ENCODE measurements at regions not wholly inside any gene's neighbourhood (a gene's known extent, or its start where the extent isn't known, plus 50 kb on each side); places are given as distances from the start of the nearest gene placed in this dataset.

DNA sequence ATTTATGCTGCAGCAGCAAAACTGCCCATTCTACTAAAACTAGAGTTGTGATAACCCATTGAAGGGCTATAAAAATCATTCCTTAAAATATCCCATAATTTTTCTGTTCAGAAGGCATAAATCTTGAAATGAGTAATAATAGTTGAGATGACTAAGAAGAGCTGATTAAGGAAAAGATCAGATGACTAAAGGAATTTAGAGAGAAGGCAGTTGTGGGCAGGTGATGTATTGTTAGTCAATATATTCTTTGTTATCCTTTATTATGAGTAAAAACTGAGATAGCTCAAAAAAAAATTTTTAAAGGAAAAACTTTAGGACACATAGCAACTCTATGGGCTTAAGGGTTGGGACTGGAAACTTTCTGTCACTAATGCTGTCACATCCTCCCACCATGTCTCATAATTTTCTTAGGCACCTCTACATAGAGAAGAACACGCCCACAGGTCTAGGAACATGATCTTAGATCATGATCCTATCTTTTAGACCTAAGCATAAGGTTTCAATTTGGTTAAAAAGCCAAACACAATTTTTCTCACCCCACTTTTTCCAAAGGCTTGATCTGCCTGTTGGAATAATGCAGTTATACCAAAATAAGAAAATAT, 597.5 kb upstream of the MEF2C start:
- no peaks in the 10 kb centered on the region for H3K9me3 ChIP-seq (ENCODE audit: control insufficient read depth in 1 of 2, low read length in 2 of 2)
- no peaks in the 10 kb centered on the region for H3K36me3 ChIP-seq (ENCODE audit: control insufficient read depth in 1 of 2, insufficient read depth in 2 of 2, low read length in 2 of 2)
- H3K4me1 ChIP-seq (ENCODE audit: control insufficient read depth in 1 of 2, insufficient read depth in 2 of 2, low read length in 2 of 2): no peaks in the 10 kb centered on the region
- no peaks in the 10 kb centered on the region for H3K27me3 ChIP-seq (ENCODE audit: low read depth, low read length)
- no peak overlapping the region for H3K4me3 ChIP-seq (ENCODE audit: low read depth in 1 of 2, low read length in 2 of 2)
- no peak overlapping the region for H3K27ac ChIP-seq (ENCODE audit: low read length)

DNA sequence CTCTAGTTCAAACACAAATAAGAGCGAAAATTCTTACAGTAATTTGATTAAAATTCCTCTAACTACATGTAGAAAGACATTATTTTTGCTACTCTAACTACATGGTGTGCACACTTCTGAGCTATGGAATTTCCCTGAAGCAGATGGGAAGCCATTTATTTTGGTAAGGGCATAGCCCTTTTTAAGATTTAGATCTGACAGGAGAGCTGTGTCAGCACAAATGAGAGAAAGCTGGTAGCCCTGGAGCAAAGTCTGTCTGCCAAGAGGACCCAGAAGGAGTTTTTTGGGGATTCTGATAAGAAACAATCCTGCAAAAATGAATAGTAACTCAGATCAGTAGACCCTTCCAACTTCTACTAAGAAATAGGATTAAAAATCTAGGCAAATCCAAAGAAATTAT, 595.9 kb upstream of the MEF2C start:
- Histone ChIP-seq H3K4me1 (ENCODE audit: control insufficient read depth in 1 of 2, insufficient read depth in 2 of 2, low read length in 2 of 2) (no peaks in the 10 kb centered on the region), H3K4me3 (ENCODE audit: low read depth in 1 of 2, low read length in 2 of 2) (no peak overlapping the region), H3K36me3 (ENCODE audit: control insufficient read depth in 1 of 2, insufficient read depth in 2 of 2, low read length in 2 of 2) (no peaks in the 10 kb centered on the region), H3K27ac (ENCODE audit: low read length) (no peak overlapping the region), H3K27me3 (ENCODE audit: low read depth, low read length) (no peaks in the 10 kb centered on the region), H3K9me3 (ENCODE audit: control insufficient read depth in 1 of 2, low read length in 2 of 2) (no peaks in the 10 kb centered on the region)

DNA sequence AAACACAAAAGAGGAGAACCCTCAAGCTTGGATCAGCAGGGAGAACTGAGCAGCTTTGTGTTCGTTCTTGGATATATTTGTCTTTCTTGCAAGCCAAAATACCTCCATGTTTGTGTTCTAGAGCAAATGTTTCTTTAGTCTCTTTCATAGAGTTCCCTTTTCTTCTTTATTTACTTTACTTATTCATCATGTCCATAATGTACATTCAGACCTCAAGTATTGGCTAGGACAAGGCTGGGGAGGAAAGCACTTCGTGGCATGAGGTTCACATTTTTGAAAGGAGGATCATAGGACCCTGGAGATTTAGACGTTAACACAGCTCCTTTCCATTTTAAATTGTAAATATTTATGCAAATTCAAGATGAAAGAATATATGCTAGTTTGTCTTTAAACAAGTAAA, 590.2 kb upstream of the MEF2C start:
- Histone ChIP-seq H3K27ac (ENCODE audit: low read length) (no peak overlapping the region), H3K36me3 (ENCODE audit: control insufficient read depth in 1 of 2, insufficient read depth in 2 of 2, low read length in 2 of 2) (no peaks in the 10 kb centered on the region), H3K9me3 (ENCODE audit: control insufficient read depth in 1 of 2, low read length in 2 of 2) (no peaks in the 10 kb centered on the region), H3K4me3 (ENCODE audit: low read depth in 1 of 2, low read length in 2 of 2) (no peak overlapping the region), H3K4me1 (ENCODE audit: control insufficient read depth in 1 of 2, insufficient read depth in 2 of 2, low read length in 2 of 2) (no peaks in the 10 kb centered on the region), H3K27me3 (ENCODE audit: low read depth, low read length) (no peaks in the 10 kb centered on the region)

DNA sequence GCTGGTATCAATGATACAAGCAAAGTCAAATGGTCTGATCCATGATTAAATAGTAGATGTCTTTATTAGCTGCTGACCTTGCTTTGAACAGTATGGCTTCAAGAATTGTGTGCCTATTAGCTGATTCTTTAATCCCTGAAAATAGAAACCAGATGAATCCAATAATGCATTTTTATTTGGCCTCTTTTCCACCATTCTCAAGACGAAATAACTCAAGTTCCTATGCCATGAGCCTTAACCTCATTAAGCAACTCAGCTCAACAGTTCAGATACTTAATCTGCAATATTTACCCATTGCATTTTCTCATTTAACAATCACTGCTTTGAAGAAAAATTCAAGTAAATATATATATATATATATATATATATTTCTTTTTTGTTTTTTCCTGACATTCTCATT, 588.6 kb upstream of the MEF2C start:
- Histone ChIP-seq H3K9me3 (ENCODE audit: control insufficient read depth in 1 of 2, low read length in 2 of 2) (no peaks in the 10 kb centered on the region), H3K27me3 (ENCODE audit: low read depth, low read length) (no peaks in the 10 kb centered on the region), H3K36me3 (ENCODE audit: control insufficient read depth in 1 of 2, insufficient read depth in 2 of 2, low read length in 2 of 2) (no peaks in the 10 kb centered on the region), H3K4me3 (ENCODE audit: low read depth in 1 of 2, low read length in 2 of 2) (no peak overlapping the region), H3K27ac (ENCODE audit: low read length) (no peak overlapping the region), H3K4me1 (ENCODE audit: control insufficient read depth in 1 of 2, insufficient read depth in 2 of 2, low read length in 2 of 2) (no peaks in the 10 kb centered on the region)

DNA sequence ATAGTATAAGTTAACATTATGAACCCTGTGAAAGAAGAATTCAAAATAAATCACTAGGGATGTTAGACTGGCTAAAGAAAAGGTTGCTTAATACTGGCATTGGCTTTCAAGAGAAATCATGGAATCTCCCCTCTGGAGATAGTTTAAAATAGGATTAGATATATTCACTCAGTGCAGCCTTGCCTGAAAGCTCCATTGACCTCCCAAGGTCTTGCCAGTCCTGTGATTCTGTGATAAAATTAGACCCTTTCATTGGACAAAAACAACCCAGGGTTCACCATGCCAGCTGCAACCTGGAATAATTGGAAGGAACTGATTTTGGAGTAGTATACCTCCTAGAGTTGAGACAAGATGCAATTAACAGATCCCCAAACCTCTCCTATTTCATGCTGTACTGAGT, 588.1 kb upstream of the MEF2C start:
- H3K4me1 ChIP-seq (ENCODE audit: control insufficient read depth in 1 of 2, insufficient read depth in 2 of 2, low read length in 2 of 2): no peaks in the 10 kb centered on the region
- no peaks in the 10 kb centered on the region for H3K27me3 ChIP-seq (ENCODE audit: low read depth, low read length)
- H3K9me3 ChIP-seq (ENCODE audit: control insufficient read depth in 1 of 2, low read length in 2 of 2): no peaks in the 10 kb centered on the region
- no peak overlapping the region for H3K27ac ChIP-seq (ENCODE audit: low read length)
- no peak overlapping the region for H3K4me3 ChIP-seq (ENCODE audit: low read depth in 1 of 2, low read length in 2 of 2)
- no peaks in the 10 kb centered on the region for H3K36me3 ChIP-seq (ENCODE audit: control insufficient read depth in 1 of 2, insufficient read depth in 2 of 2, low read length in 2 of 2)

DNA sequence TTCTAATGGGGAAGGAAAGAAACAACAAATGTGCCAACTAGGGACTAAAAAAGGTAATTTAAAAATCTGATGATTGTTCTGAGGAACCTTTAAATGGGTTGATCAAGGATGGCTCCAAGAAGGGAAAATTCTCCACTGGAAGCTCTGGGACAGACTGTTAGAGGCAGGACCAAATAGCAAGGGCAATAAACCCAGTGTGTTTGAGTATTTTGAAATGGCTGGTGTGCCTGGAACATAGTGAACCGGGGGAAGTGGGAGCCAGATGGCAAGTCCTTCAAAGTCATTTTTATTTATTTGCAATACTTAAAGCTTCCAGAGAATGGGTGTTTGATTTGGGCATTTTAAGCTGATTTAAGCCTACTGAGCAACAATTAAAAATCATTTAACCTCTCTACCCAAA, 587.7 kb upstream of the MEF2C start:
- Histone ChIP-seq H3K4me1 (ENCODE audit: control insufficient read depth in 1 of 2, insufficient read depth in 2 of 2, low read length in 2 of 2) (no peaks in the 10 kb centered on the region), H3K4me3 (ENCODE audit: low read depth in 1 of 2, low read length in 2 of 2) (no peak overlapping the region), H3K27ac (ENCODE audit: low read length) (no peak overlapping the region), H3K27me3 (ENCODE audit: low read depth, low read length) (no peaks in the 10 kb centered on the region), H3K36me3 (ENCODE audit: control insufficient read depth in 1 of 2, insufficient read depth in 2 of 2, low read length in 2 of 2) (no peaks in the 10 kb centered on the region), H3K9me3 (ENCODE audit: control insufficient read depth in 1 of 2, low read length in 2 of 2) (no peaks in the 10 kb centered on the region)

DNA sequence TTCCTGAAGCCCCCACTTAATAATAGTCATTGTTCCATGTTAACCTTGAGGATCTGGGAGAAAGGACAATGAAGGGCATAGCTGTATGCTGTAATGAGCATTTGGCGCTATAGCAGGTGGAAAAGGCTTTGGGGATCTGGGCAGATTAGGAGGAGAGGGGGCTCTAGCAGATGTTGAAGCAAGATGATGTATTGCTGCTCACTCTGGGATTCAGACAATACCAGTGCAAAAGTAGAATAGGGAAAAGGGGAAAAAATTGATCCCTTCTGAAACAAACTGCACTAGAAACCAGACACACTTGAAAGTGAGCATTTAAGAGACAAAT, 575.3 kb upstream of the MEF2C start:
- Histone ChIP-seq H3K27ac (ENCODE audit: low read length) (no peak overlapping the region), H3K27me3 (ENCODE audit: low read depth, low read length) (no peaks in the 10 kb centered on the region), H3K36me3 (ENCODE audit: control insufficient read depth in 1 of 2, insufficient read depth in 2 of 2, low read length in 2 of 2) (no peaks in the 10 kb centered on the region), H3K9me3 (ENCODE audit: control insufficient read depth in 1 of 2, low read length in 2 of 2) (no peaks in the 10 kb centered on the region), H3K4me3 (ENCODE audit: low read depth in 1 of 2, low read length in 2 of 2) (no peak overlapping the region), H3K4me1 (ENCODE audit: control insufficient read depth in 1 of 2, insufficient read depth in 2 of 2, low read length in 2 of 2) (no peaks in the 10 kb centered on the region)

DNA sequence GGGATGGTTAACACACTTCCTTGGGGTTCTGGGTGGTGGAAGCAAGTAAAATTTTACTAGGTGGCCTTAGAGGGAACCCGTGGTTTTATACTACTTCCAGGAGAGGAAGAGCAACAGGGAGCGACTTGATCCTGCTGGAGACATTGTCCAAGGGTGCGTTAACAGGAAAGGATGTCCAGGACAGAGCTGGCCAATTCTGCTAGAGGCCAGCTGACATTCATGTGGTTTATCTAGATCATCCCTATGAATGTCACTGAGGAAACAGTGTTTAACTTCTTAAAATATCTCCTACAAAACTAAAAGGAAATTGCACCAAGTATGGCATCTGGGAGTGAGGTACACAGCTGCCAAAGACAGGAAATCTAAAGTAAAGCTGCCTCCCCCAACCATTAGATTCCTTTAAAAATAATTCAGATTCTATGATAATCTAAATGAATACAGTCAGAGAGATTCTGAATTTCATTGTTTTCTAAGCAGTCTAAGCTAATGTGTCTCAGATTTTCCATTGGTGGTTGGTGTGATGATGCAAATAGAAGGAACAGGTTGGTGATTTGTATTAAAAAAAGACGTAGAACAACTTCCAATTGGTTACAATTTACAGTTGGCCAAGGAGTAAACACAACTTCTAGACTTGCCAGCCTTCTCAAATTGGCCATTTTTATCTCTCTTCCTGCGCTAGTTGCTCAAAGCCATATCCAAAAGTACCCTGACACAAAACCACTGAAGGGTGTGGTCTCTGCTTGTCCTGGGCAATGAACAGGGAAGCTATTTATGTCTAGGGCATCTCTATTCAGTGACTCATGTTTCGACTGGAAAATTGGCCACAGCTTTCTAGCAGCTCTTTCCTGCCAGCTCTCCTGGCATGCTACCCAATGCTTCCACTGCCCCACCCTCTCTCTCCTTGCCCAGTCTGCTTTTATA, 574.7 kb upstream of the MEF2C start:
- Histone ChIP-seq H3K27me3 (ENCODE audit: low read depth, low read length) (no peaks in the 10 kb centered on the region), H3K4me1 (ENCODE audit: control insufficient read depth in 1 of 2, insufficient read depth in 2 of 2, low read length in 2 of 2) (no peaks in the 10 kb centered on the region), H3K27ac (ENCODE audit: low read length) (no peak overlapping the region), H3K9me3 (ENCODE audit: control insufficient read depth in 1 of 2, low read length in 2 of 2) (no peaks in the 10 kb centered on the region), H3K4me3 (ENCODE audit: low read depth in 1 of 2, low read length in 2 of 2) (no peak overlapping the region), H3K36me3 (ENCODE audit: control insufficient read depth in 1 of 2, insufficient read depth in 2 of 2, low read length in 2 of 2) (no peaks in the 10 kb centered on the region)

DNA sequence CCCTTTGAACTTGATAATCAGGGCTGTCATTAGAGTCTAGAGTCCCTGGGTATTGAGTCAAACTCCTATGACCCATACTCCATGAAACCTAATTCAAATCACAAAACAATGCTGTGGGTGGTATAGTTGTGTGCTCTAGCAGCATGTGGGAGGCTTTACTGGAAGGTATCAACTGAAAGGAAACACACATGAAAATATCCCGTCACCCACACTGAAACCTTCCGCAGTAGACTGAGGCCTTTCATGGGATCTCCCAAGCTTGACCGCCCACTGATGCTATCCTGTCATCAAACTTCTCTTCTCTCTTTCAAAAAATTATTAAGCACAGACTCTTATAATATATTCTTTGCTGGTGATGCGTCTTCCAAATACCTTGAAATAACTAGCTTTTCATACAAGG, 569.1 kb upstream of the MEF2C start:
- Histone ChIP-seq H3K27me3 (ENCODE audit: low read depth, low read length) (no peaks in the 10 kb centered on the region), H3K4me1 (ENCODE audit: control insufficient read depth in 1 of 2, insufficient read depth in 2 of 2, low read length in 2 of 2) (no peaks in the 10 kb centered on the region), H3K27ac (ENCODE audit: low read length) (no peak overlapping the region), H3K36me3 (ENCODE audit: control insufficient read depth in 1 of 2, insufficient read depth in 2 of 2, low read length in 2 of 2) (no peaks in the 10 kb centered on the region), H3K4me3 (ENCODE audit: low read depth in 1 of 2, low read length in 2 of 2) (no peak overlapping the region), H3K9me3 (ENCODE audit: control insufficient read depth in 1 of 2, low read length in 2 of 2) (no peaks in the 10 kb centered on the region)

DNA sequence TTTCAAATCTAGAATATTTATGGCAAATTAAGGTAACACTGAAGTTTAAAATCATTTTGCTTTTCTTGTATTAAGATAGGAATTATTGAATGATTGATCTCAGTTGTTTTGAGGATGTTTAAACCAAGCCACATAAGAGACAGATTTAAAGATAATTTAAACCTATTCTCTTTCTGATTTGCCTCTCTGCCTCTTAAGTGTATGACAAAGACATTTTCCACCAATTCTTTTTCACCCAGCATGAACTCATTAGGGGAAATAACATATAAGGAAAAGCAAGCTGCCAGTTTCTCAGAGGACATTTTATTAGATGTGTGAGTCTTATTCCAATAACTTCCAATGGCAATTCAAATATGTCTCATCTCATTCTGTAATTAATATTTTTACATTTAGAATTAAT, 568.3 kb upstream of the MEF2C start:
- H3K4me1 ChIP-seq (ENCODE audit: control insufficient read depth in 1 of 2, insufficient read depth in 2 of 2, low read length in 2 of 2): no peaks in the 10 kb centered on the region
- no peak overlapping the region for H3K27ac ChIP-seq (ENCODE audit: low read length)
- H3K27me3 ChIP-seq (ENCODE audit: low read depth, low read length): no peaks in the 10 kb centered on the region
- no peaks in the 10 kb centered on the region for H3K36me3 ChIP-seq (ENCODE audit: control insufficient read depth in 1 of 2, insufficient read depth in 2 of 2, low read length in 2 of 2)
- H3K4me3 ChIP-seq (ENCODE audit: low read depth in 1 of 2, low read length in 2 of 2): no peak overlapping the region
- no peaks in the 10 kb centered on the region for H3K9me3 ChIP-seq (ENCODE audit: control insufficient read depth in 1 of 2, low read length in 2 of 2)

DNA sequence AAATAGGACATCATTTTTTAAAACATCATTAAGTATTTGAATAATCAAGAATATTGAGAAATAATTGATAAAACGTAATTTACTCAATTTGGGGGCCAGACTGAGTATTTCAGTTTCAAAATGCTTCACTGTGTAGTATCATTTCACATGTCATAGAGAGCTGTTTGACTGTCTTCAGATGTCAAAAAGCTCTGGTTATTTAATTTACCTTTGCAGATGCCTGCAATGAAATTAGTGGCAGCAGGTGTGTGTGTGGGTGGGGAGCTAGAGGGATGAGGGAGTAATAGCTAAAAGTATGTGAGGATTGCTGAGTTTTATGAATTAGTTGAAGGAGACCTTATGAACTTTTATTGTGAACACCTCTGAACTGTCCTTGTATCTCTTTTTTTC, 567.2 kb upstream of the MEF2C start:
- Histone ChIP-seq H3K36me3 (ENCODE audit: control insufficient read depth in 1 of 2, insufficient read depth in 2 of 2, low read length in 2 of 2) (no peaks in the 10 kb centered on the region), H3K4me1 (ENCODE audit: control insufficient read depth in 1 of 2, insufficient read depth in 2 of 2, low read length in 2 of 2) (no peaks in the 10 kb centered on the region), H3K27me3 (ENCODE audit: low read depth, low read length) (no peaks in the 10 kb centered on the region), H3K9me3 (ENCODE audit: control insufficient read depth in 1 of 2, low read length in 2 of 2) (no peaks in the 10 kb centered on the region), H3K4me3 (ENCODE audit: low read depth in 1 of 2, low read length in 2 of 2) (no peak overlapping the region), H3K27ac (ENCODE audit: low read length) (no peak overlapping the region)

Data from muscle layer of duodenum (tissue), 2 donors.